Memory B cell (primary cell): ENCODE measurements at regions not wholly inside any gene's neighbourhood (a gene's known extent, or its start where the extent isn't known, plus 50 kb on each side); places are given as distances from the start of the nearest gene placed in this dataset.

Experiments used
- ATAC-seq: fragments of 150-1000 bp; cut with Tn5 transposase; 2 replicates; pipeline ENCODE4 v1.10.0; 2021; ENCODE audit warnings: low read depth, mild to moderate bottlenecking, moderate library complexity
- DNase-seq, 2 donors: peaks; one replicate each; pipeline ENCODE4 v3.0.0; 2022; ENCODE audit warnings: low spot score in 2 of 2
- H3K27ac Mint-ChIP-seq: one replicate; pipeline ENCODE4 v1.8.0; 2022; ENCODE audit warnings: mild to moderate bottlenecking, moderate library complexity, mixed read lengths
- H3K27me3 Mint-ChIP-seq: one replicate; pipeline ENCODE4 v1.8.0; 2022; ENCODE audit warnings: mixed read lengths
- H3K36me3 Mint-ChIP-seq: one replicate; pipeline ENCODE4 v1.8.0; 2022; ENCODE audit warnings: mild to moderate bottlenecking, mixed read lengths
- H3K4me1 Mint-ChIP-seq: one replicate; pipeline ENCODE4 v1.8.0; 2022; ENCODE audit warnings: mixed read lengths
- H3K4me3 Mint-ChIP-seq: one replicate; pipeline ENCODE4 v1.8.0; 2022; ENCODE audit warnings: mild to moderate bottlenecking, moderate library complexity, mixed read lengths
- H3K9me3 Mint-ChIP-seq: one replicate; pipeline ENCODE4 v1.8.0; 2022; ENCODE audit warnings: mixed read lengths

GRCh38 chr11:24312464-24313238 lies 184.2 kb upstream of the LUZP2 start:
- Mint-ChIP-seq H3K9me3 (peaks cover 6% of the 10 kb centered on the region), H3K4me3 (no peak overlapping the region), H3K27ac (no peak overlapping the region), H3K27me3 (no peaks in the 10 kb centered on the region), H3K36me3 (no peaks in the 10 kb centered on the region), H3K4me1 (no peaks in the 10 kb centered on the region)
- DNase-seq (no peak), ATAC-seq (no peak)

GRCh38 chr11:24321229-24321628 lies 175.6 kb upstream of the LUZP2 start:
- H3K27ac Mint-ChIP-seq: no peak overlapping the region
- no peaks in the 10 kb centered on the region for H3K27me3 Mint-ChIP-seq
- DNase-seq (no peak), ATAC-seq (no peak)
- H3K9me3 Mint-ChIP-seq: peaks cover 7% of the 10 kb centered on the region
- no peaks in the 10 kb centered on the region for H3K36me3 Mint-ChIP-seq
- no peak overlapping the region for H3K4me3 Mint-ChIP-seq
- no peaks in the 10 kb centered on the region for H3K4me1 Mint-ChIP-seq

GRCh38 chr11:24324211-24324610 lies 172.6 kb upstream of the LUZP2 start:
- Mint-ChIP-seq H3K4me3 (no peak overlapping the region), H3K9me3 (no peaks in the 10 kb centered on the region), H3K27me3 (no peaks in the 10 kb centered on the region), H3K27ac (no peak overlapping the region), H3K4me1 (no peaks in the 10 kb centered on the region), H3K36me3 (no peaks in the 10 kb centered on the region)
- no peak for DNase-seq
- no peak for ATAC-seq

GRCh38 chr11:24344222-24344621 lies 152.6 kb upstream of the LUZP2 start:
- no peak for ATAC-seq

GRCh38 chr11:24348908-24349307 lies 147.9 kb upstream of the LUZP2 start:
- Mint-ChIP-seq H3K4me1 (no peaks in the 10 kb centered on the region), H3K27me3 (no peaks in the 10 kb centered on the region), H3K9me3 (peaks cover 1% of the 10 kb centered on the region), H3K36me3 (no peaks in the 10 kb centered on the region), H3K27ac (no peak overlapping the region), H3K4me3 (no peak overlapping the region)
- DNase-seq (no peak), ATAC-seq (no peak)

More at GRCh38 chr11:24344222-24344621, 152.6 kb upstream of the LUZP2 start:
- Mint-ChIP-seq H3K4me1 (no peaks in the 10 kb centered on the region), H3K9me3 (no peaks in the 10 kb centered on the region), H3K27ac (no peak overlapping the region), H3K36me3 (no peaks in the 10 kb centered on the region), H3K27me3 (no peaks in the 10 kb centered on the region), H3K4me3 (no peak overlapping the region)
- DNase-seq: no peak

- ATAC-seq (no peak), DNase-seq (no peak)
- Mint-ChIP-seq H3K36me3 (no peaks in the 10 kb centered on the region), H3K27me3 (no peaks in the 10 kb centered on the region), H3K4me3 (no peak overlapping the region), H3K9me3 (peaks cover 1% of the 10 kb centered on the region), H3K4me1 (no peaks in the 10 kb centered on the region), H3K27ac (no peak overlapping the region)
These were observed 145.7 kb upstream of the LUZP2 start for GRCh38 chr11:24351179-24351578.

- Mint-ChIP-seq H3K4me3 (no peak overlapping the region), H3K36me3 (no peaks in the 10 kb centered on the region), H3K9me3 (no peaks in the 10 kb centered on the region), H3K27ac (no peak overlapping the region), H3K4me1 (no peaks in the 10 kb centered on the region), H3K27me3 (no peaks in the 10 kb centered on the region)
- DNase-seq (no peak), ATAC-seq (no peak)
These were observed 140.4 kb upstream of the LUZP2 start for GRCh38 chr11:24356501-24356900.

- Mint-ChIP-seq H3K4me3 (no peak overlapping the region), H3K27me3 (no peaks in the 10 kb centered on the region), H3K27ac (no peak overlapping the region), H3K4me1 (no peaks in the 10 kb centered on the region), H3K9me3 (peaks cover 7% of the 10 kb centered on the region), H3K36me3 (no peaks in the 10 kb centered on the region)
- no peak for DNase-seq
- no peak for ATAC-seq
These were observed 139.0 kb upstream of the LUZP2 start for GRCh38 chr11:24357620-24358410.

GRCh38 chr11:24372491-24372890 lies 124.4 kb upstream of the LUZP2 start:
- no peak overlapping the region for H3K27ac Mint-ChIP-seq
- H3K4me3 Mint-ChIP-seq: no peak overlapping the region
- ATAC-seq (no peak), DNase-seq (no peak)
- H3K27me3 Mint-ChIP-seq: no peaks in the 10 kb centered on the region
- H3K9me3 Mint-ChIP-seq: peaks cover 7% of the 10 kb centered on the region
- H3K4me1 Mint-ChIP-seq: no peaks in the 10 kb centered on the region
- no peaks in the 10 kb centered on the region for H3K36me3 Mint-ChIP-seq

GRCh38 chr11:24373516-24373915 lies 123.3 kb upstream of the LUZP2 start:
- Mint-ChIP-seq H3K36me3 (no peaks in the 10 kb centered on the region), H3K4me3 (no peak overlapping the region)
- ATAC-seq: no peak

GRCh38 chr11:24375351-24375750 lies 121.5 kb upstream of the LUZP2 start:
- ATAC-seq (no peak), DNase-seq (no peak)
- Mint-ChIP-seq H3K27ac (no peak overlapping the region), H3K36me3 (no peaks in the 10 kb centered on the region), H3K4me1 (no peaks in the 10 kb centered on the region), H3K9me3 (peaks cover 8% of the 10 kb centered on the region), H3K4me3 (no peak overlapping the region), H3K27me3 (no peaks in the 10 kb centered on the region)

More at GRCh38 chr11:24373516-24373915, 123.3 kb upstream of the LUZP2 start:
- Mint-ChIP-seq H3K27ac (no peak overlapping the region), H3K4me1 (no peaks in the 10 kb centered on the region), H3K9me3 (peaks cover 8% of the 10 kb centered on the region), H3K27me3 (no peaks in the 10 kb centered on the region)
- no peak for DNase-seq

- peaks cover 8% of the 10 kb centered on the region for H3K9me3 Mint-ChIP-seq
- no peak for ATAC-seq
- no peaks in the 10 kb centered on the region for H3K36me3 Mint-ChIP-seq
- DNase-seq: no peak
- H3K27ac Mint-ChIP-seq: no peak overlapping the region
- H3K4me1 Mint-ChIP-seq: no peaks in the 10 kb centered on the region
- H3K27me3 Mint-ChIP-seq: no peaks in the 10 kb centered on the region
- H3K4me3 Mint-ChIP-seq: no peak overlapping the region
These were observed 120.9 kb upstream of the LUZP2 start for GRCh38 chr11:24375931-24376330.

- Mint-ChIP-seq H3K4me3 (no peak overlapping the region), H3K9me3 (peaks cover 4% of the 10 kb centered on the region), H3K4me1 (no peaks in the 10 kb centered on the region), H3K36me3 (no peaks in the 10 kb centered on the region), H3K27ac (no peak overlapping the region), H3K27me3 (no peaks in the 10 kb centered on the region)
- ATAC-seq (no peak), DNase-seq (no peak)
These were observed 113.7 kb upstream of the LUZP2 start for GRCh38 chr11:24383137-24383536.

- no peaks in the 10 kb centered on the region for H3K27me3 Mint-ChIP-seq
- no peak overlapping the region for H3K27ac Mint-ChIP-seq
- H3K4me1 Mint-ChIP-seq: no peaks in the 10 kb centered on the region
- no peak overlapping the region for H3K4me3 Mint-ChIP-seq
- H3K36me3 Mint-ChIP-seq: no peaks in the 10 kb centered on the region
- ATAC-seq (no peak), DNase-seq (no peak)
- H3K9me3 Mint-ChIP-seq: peaks cover 3% of the 10 kb centered on the region
These were observed 112.6 kb upstream of the LUZP2 start for GRCh38 chr11:24384240-24384639.
